ENCODE measurements at regions not wholly inside any gene's neighbourhood (a gene's known extent, or its start where the extent isn't known, plus 50 kb on each side); places are given as distances from the start of the nearest gene placed in this dataset.

- no peak for TF ChIP-seq BRCA1 (IDR thresholded peaks at IDR 0.05; ENCODE audit: low read depth, low read length)
- no peak for TF ChIP-seq YY1 (IDR thresholded peaks at IDR 0.05; ENCODE audit: low read depth, low read length)
- TF ChIP-seq ZNF274 (IDR thresholded peaks at IDR 0.05; ENCODE audit: insufficient read depth, insufficient read length), result no peak
- TF ChIP-seq USF2 (IDR thresholded peaks at IDR 0.05; ENCODE audit: borderline replicate concordance, low read depth, low read length), result no peak
- TF ChIP-seq CTCF (IDR thresholded peaks at IDR 0.05 in 2 of 3, conservative IDR thresholded peaks at IDR 0.05 in 1 of 3; ENCODE audit: control insufficient read depth in 2 of 3, extremely low read depth in 1 of 3, insufficient read depth in 1 of 3, low read depth in 3 of 3, low read length in 3 of 3), result no peak
- no peak for TF ChIP-seq POLR2AphosphoS5 (IDR thresholded peaks at IDR 0.05; ENCODE audit: low read length)
- no peak for TF ChIP-seq LARP7 (IDR thresholded peaks at IDR 0.05)
- TF ChIP-seq SMAD1 (IDR thresholded peaks at IDR 0.05; ENCODE audit: low read depth, partially characterized antibody), result no peak
- no peak for TF ChIP-seq CEBPB (IDR thresholded peaks at IDR 0.05; ENCODE audit: borderline replicate concordance in 1 of 2, low read depth in 2 of 2, low read length in 2 of 2)
- no peak for TF ChIP-seq POLR2A (IDR thresholded peaks at IDR 0.05; ENCODE audit: low read depth, low read length)
- TF ChIP-seq ZNF217 (IDR thresholded peaks at IDR 0.05), result no peak
- TF ChIP-seq GABPA (IDR thresholded peaks at IDR 0.05; ENCODE audit: low read depth), result no peak
Measured at GRCh38 chr1:242764161-242764560, 239.7 kb upstream of the PLD5 start.

Measured in GM12878 (cell line).